Epithelial cell of esophagus (primary cell): ENCODE measurements at regions not wholly inside any gene's neighbourhood (a gene's known extent, or its start where the extent isn't known, plus 50 kb on each side); places are given as distances from the start of the nearest gene placed in this dataset.

ENCODE experiments used
- DNase-seq: peaks from one replicate; pipeline ENCODE4 v3.0.0; 2010; ENCODE audit warnings: low read depth
- H3K4me3 ChIP-seq: 2 replicates; pipeline ENCODE4 v1.5.1; 2011; ENCODE audit warnings: mild to moderate bottlenecking, low read length, control low read depth
- CTCF ChIP-seq: IDR thresholded peaks from 2 replicates; pipeline ENCODE4 v1.5.1; 2011; ENCODE audit warnings: low read depth, mild to moderate bottlenecking, low read length, control low read depth, inconsistent platforms; ENCODE audit not compliant: insufficient read depth; ENCODE audit errors: missing control alignments

- DNase-seq: no peak
- H3K4me3 ChIP-seq: no peak overlapping the region
- no peak for TF ChIP-seq CTCF
Observed at GRCh38 chr11:122307476-122308035, 191.5 kb upstream of the BLID start.

GRCh38 chr11:122306831-122307391, 190.9 kb upstream of the BLID start:
- no peak overlapping the region for H3K4me3 ChIP-seq
- no peak for TF ChIP-seq CTCF
- no peak for DNase-seq

GRCh38 chr11:122305426-122306320, 189.7 kb upstream of the BLID start:
- H3K4me3 ChIP-seq: no peak overlapping the region
- no peak for DNase-seq
- TF ChIP-seq CTCF: no peak

GRCh38 chr11:122304973-122305372, 189.0 kb upstream of the BLID start:
- H3K4me3 ChIP-seq: no peak overlapping the region
- TF ChIP-seq CTCF: no peak
- no peak for DNase-seq

GRCh38 chr11:122304306-122304705, 188.3 kb upstream of the BLID start:
- no peak for DNase-seq

GRCh38 chr11:122294041-122294440, 178.0 kb upstream of the BLID start:
- H3K4me3 ChIP-seq: no peak overlapping the region
- no peak for DNase-seq
- no peak for TF ChIP-seq CTCF

More at GRCh38 chr11:122304306-122304705, 188.3 kb upstream of the BLID start:
- no peak for TF ChIP-seq CTCF
- no peak overlapping the region for H3K4me3 ChIP-seq
